ENCODE measurements at regions not wholly inside any gene's neighbourhood (a gene's known extent, or its start where the extent isn't known, plus 50 kb on each side); places are given as distances from the start of the nearest gene placed in this dataset.

DNA sequence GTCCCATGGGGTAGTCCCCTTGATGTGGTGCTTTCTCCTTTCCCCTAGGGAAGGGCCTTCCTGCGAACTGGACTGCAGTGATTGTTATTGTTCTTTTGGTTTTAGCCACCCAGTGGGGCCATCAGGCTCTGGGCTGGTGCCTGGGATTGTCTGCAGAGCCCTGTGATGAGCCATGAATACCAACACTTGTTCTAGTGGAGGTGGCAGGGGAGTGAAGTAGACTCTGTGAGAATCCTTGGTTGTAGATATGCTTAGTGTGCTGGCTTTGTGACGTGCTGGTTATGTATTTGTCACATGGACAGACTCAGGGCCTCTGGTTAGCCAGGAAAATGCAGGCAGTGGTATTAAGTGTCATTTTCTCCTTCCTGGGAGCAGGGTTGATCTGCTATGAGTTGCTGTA lies 51.8 kb upstream of the NDUFB4 start:
- no peak for FAIRE-seq

DNA sequence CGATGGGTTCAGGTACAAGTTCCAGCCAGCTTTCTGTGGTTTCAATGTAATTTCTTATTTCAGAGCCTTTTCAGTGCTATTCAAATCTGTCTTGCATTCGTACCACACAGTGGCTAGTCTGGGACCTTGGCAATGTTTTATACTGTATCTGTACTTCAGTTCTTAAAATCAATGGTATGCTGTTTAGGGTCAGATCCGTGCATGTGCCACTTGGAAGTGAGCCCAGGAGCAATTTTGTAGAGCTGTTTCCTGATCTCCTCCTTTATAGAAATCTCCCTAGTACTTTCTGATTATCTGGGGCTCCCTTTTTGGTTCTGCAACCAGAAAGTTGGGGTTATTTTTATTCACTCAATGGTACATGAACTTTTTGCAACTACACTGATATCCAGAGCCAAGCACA lies 59.5 kb upstream of the NDUFB4 start:
- FAIRE-seq = no peak

DNA sequence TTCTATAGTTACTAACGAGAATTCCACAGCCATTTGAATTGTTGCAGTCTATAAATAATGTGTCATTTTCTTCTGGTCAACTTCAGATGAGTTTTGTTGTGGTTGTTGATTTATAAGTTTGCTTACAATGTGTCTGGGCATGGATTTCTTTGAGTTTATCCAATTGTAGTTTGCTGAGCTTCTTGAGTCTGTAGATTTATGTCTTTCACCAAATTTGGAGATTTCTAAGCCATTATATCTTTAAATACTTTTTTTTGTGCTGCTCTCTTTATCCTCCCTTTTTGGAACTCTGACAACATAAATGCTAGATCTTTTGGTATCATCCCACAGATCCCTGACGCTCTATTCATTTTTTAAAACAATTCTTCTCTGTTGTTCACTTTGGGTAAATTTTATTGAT lies 63.2 kb upstream of the NDUFB4 start:
- FAIRE-seq = no peak

DNA sequence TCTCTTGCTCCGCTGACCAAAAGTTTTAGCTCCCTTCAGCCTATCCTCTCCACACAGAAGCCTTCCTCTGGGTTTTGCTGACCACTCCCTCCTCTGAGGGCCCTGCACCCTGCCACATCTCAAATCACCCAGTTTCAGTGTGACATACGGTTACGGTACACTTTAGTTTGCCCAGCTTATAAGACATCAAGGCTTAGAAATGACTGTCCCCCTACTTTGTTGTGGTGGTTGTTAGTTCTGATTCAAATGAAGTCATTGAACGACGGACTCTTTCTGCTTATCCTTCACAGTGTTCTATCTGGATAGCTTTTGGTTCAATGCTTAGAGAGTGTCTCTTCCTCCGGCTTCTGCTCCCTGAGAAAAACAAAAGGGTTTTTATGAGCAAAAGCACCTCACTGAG lies 68.0 kb upstream of the NDUFB4 start:
- no peak for FAIRE-seq

DNA sequence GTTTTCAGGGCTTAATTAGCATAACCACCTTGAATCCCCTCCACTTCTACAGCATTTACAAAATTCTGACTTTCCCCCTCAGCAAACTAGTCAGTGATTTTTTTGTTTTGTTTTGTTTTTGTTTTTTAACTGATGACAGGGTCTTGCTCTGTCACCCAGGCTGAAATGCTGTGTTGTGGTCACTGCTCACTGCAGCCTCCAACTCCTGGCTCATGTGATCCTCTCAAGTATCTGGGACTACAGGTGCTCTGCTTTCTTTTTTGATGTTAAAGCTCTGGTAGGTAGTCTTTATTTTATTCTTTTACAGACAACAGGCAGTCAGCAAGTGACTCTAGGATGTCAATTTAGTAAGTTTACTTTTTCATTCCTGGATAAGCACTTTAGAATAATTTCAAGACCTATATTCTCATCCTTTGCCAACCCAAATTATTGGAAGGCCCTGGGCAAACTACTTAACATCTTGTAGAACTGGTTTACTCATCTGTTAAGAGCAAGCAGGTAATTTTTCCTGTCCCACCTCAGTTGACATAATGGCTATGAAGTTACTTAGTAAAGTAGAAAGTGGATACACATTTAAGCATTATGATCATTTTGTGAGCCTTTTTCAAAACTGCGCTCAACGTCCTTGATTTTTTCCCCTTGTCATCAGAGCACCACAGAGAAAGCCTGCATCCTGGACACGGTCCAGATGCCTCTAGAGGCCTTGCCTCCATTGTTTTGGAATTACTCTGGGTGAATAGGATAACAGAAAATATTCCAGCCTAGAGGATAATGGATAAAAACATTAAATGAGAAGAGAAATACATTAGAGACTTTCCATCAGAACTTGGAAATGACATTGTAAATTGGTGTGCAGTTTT lies 69.9 kb upstream of the NDUFB4 start:
- no peak for FAIRE-seq

DNA sequence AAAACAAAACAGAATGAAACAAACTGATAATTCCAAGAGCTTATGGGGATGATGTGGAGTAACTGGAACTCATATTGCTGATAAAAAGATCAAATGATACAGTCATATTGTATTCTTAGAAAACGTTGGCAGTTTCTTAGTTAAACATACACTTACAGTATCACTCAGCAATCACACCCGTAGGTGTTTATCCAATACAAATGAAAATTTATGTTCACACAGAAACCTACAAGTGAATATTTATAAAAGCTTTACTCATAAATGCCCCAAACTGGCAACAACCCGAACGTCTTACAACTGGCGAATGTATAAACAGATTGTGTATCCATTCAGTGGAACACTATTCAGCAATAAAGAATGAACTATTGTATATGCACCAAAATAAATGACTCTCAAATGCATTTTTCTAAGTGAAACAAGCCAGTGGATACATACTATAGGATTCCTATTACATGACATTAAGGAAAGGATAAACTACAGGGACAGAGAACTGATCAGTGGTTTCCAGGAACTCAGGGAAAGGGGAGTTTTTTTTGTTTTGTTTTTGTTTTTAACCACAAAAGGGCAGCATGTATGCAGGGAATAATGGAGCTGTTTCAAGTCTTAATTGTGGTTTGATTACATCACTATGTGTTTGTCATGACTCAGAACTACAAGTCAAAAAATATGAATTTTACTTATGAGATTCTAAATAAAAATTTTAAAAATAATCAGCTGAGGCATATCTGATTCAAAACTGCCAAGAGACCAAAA lies 71.8 kb upstream of the NDUFB4 start:
- FAIRE-seq = peak; percentile 4

DNA sequence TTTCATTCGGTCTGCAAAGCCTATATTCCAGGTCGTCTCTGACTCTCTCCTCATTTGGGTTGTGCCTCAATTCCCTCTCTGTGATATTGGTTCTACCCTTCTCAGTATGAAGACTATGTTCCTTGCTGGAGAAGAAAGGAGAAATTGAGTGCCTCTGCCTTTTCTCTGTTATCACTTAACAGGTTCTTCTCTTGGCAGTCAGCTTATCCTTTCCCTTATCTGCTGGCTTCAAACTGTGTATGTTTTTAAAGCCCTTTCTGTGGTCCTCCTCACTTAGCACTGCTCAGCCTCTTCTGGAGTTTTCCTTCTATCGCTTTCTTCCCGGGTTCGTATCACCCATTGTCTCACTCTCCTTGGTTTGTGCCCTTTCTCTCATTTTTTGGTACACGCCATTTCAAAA lies 65.3 kb upstream of the FSTL1 start:
- no peak for FAIRE-seq

DNA sequence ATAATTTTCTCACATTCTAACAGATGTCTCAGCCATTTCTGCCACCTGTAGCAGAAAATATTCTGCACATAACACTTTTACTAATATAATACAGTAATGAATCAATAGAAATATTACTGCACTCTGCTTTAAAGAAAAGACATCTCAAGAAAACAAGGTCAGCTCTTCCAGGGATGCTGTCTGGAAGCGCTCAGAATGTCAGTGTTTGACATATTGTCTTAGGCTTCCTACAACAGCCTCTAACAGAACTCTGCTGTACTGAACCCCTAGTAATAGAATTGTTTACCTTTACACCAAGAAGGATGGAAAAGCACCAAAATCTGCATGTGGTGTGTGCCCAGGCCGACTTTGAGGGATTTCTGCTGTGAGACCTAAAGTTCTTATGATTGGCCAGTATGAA lies 61.9 kb upstream of the FSTL1 start:
- no peak for FAIRE-seq

DNA sequence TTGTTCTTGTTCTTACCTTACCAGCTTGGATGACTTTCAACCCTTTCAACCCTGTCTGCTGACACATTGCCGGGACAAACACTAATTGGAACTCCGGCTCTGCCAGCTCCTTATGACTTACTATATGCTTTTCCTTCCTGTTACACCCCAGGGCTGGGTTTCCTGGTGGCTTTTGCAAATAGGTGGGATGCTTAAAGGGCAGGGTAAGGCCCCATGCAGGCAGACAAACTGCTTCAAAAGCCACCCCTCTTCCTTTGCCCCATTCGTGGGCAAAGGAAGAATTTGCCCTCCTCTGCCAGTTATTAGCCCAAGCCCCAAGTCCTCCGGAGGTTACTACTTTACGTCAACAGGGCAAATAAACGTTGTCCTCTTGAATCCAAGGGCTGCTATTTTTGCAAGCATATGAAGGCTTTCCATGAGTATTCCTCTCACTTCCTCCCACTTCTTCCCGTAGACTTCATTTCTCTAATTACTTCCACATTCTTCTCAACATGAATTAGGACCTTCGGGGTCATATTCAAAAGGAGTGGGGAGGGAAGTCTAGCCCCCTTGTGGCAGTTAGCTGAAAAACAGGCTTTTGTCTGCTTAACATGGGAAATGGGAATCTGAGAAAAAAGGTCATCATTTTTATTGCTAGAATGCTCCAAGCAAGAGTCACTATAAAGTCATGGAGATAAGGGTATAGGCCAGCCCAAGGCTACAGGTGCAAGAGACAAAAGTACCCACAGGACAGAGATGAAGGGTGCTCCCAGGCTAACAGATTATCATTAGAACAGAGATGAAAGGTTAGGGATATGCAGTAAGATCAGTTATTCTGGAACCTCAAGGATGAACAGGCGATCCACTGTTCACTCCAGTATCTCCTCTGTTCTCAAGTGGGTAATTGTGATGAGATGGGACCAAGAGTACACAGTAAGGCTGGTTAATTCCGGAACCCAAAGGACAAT lies 56.3 kb upstream of the FSTL1 start:
- no peak for FAIRE-seq

DNA sequence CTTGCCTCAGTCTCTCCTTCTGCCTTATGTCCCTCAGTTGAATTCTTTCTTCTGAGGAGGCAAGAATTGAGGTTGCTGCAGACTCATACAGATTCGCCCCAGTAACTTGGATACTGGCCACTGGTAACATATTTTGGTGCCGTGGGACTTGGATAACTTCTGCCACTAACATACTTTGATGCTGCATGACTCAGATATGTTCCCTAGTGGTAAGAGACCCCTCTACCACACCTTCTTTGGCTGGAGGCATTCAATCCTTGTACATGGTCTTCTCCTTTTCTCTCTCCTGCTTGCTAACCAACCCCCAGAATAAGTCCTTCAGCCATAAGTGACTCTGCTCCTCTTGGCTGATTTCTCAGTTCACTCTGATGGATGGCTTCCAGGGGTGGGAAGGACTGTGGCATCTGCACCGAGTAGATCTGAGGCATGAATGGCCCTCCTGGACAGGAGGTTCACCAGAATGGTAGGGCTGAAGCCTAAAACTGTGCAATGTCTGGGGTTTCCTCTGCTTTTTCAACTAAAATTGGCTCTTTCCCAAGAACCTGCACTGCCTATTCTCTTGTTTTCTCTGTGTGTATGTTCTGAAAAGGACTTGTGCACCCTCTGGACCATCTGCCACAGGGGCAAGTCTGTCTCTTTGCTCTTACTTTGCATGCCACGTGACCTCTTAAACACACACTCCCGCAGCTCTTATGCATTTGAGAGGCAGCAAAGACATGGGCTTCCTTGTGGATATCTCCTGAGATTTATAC lies 55.5 kb upstream of the FSTL1 start:
- no peak for FAIRE-seq

DNA sequence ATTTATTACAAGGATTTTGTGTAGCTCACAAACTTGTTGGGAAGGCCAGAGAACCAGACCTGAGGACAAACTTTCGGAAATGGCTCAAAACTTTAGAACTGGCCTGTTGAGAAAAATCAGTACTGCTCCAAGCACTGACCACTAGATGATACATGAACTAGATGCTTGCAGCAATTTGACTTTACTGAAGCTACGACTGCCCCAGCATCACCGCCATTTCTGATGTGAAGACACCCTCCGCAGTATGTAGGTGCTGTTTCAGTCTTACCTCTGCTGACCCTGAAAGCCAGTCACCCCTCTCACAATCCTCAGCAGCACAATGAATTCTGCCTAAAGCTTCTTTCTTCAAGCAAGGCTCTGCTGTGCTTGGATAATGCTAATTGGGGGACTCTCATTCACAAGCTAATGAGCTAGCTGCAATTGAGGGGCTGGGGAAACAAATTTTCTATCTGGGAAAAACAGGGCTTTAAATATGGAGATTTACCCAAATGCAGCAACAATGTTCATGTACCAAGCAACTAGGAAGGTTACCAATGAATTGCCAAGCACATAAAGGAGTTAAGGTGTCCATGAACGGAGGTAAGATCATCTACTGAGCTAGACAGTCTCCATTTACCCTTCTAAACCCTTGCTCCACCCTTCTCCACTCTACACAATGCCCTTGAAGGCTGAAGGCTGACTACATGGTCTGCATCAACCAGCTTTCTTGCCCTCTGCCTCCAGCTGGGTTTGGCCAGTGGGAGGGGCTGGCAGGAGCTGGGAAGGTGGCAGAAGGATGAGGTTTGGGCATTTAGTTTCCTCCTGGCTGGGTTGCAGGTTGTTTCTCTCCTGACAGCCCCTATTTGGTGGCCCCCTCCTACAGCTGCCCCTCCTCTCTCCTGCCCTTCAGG lies 53.2 kb upstream of the FSTL1 start:
- no peak for FAIRE-seq

DNA sequence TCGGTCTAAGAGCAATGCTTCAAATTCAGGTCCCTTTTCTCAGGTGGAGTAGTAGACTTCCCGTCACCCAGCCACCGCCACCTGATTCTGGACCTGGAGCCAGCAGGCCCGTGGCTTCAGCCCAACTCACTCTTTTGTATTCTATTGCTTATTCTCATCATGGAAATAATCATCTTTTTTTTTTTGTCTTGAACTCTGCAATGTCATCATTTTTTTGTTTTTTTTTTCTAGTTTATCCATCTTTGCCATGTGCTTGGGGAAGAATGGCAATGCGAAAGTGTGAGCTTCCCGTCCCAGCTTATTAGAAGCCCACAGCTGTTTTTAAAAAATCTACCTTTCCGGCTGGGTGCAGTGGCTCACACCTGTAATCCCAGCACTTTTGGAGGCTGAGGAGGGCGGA lies 51.3 kb upstream of the FSTL1 start:
- FAIRE-seq = no peak

All from endometrium (tissue), 2 donors.